Loucy (cell line): ENCODE measurements at regions not wholly inside any gene's neighbourhood (a gene's known extent, or its start where the extent isn't known, plus 50 kb on each side); places are given as distances from the start of the nearest gene placed in this dataset.

Experiments used
- CTCF ChIP-seq: fragments of 200-600 bp; sonication (generic); conservative IDR thresholded peaks from 2 replicates; pipeline ENCODE4 v1.5.1; 2014; ENCODE audit warnings: mild to moderate bottlenecking, antibody characterized with exemption, low read length
- EZH2phosphoT487 ChIP-seq: fragments of 200-600 bp; IDR thresholded peaks from 2 replicates; pipeline ENCODE4 v1.6.1; 2018; ENCODE audit warnings: antibody characterized with exemption, mild to moderate bottlenecking, moderate library complexity, borderline replicate concordance

GRCh38 chr1:184813528-184814089 lies 59.0 kb upstream of the EDEM3 start:
- TF ChIP-seq CTCF (no peak), EZH2phosphoT487 (no peak)
